Sigmoid colon (tissue), 6 donors: ENCODE measurements at regions not wholly inside any gene's neighbourhood (a gene's known extent, or its start where the extent isn't known, plus 50 kb on each side); places are given as distances from the start of the nearest gene placed in this dataset.
A peak's percentile ranks its signal among the peaks of the same experiment; 100 is the strongest.

ENCODE experiments used
- DNase-seq: peaks from one replicate; pipeline ENCODE4 v3.0.0-alpha.2; 2019
- H3K27ac ChIP-seq, 4 donors: fragments of 200-600 bp; sonication (generic); one replicate each; pipeline ENCODE4 v1.5.1; 2016 to 2019; ENCODE audit warnings: mild to moderate bottlenecking in 1 of 4
- H3K27me3 ChIP-seq, 3 donors: fragments of 200-600 bp; sonication (generic); one replicate each; pipeline ENCODE4 v1.5.1; 2019; ENCODE audit warnings: mild to moderate bottlenecking in 1 of 3
- H3K36me3 ChIP-seq, 4 donors: fragments of 200-600 bp; sonication (generic); one replicate each; pipeline ENCODE4 v1.5.1; 2016 to 2019
- H3K4me1 ChIP-seq, 4 donors: fragments of 200-600 bp; sonication (generic); one replicate each; pipeline ENCODE4 v1.5.1; 2017 to 2019
- H3K4me3 ChIP-seq, 4 donors: fragments of 200-600 bp; sonication (generic); one replicate each; pipeline ENCODE4 v1.5.1; 2017 to 2019; ENCODE audit warnings: mild to moderate bottlenecking in 2 of 4, moderate library complexity in 1 of 4
- H3K9me3 ChIP-seq, 4 donors: fragments of 200-600 bp in 3 of 4; sonication (generic) in 3 of 4; one replicate each; pipeline versions ENCODE4 v1.5.1 to v1.6.1; 2013 to 2019
- CTCF ChIP-seq, 4 experiments: fragments of 450-650 bp in 3 of 4; fragments of 200-600 bp in 1 of 4; IDR thresholded peaks; one replicate each; pipeline ENCODE4 v1.5.1; 2016 to 2019; ENCODE audit warnings: antibody characterized with exemption in 4 of 4, mild to moderate bottlenecking in 3 of 4, moderate library complexity in 2 of 4
- EP300 ChIP-seq, 4 donors: sonication (generic); formaldehyde crosslinking; IDR thresholded peaks; one replicate each; pipeline ENCODE4 v1.6.1; 2017; ENCODE audit warnings: antibody characterized with exemption in 4 of 4
- POLR2A ChIP-seq, 2 donors: fragments of 450-650 bp; IDR thresholded peaks; one replicate each; pipeline ENCODE4 v1.6.1; 2016; ENCODE audit warnings: antibody characterized with exemption in 2 of 2, mild to moderate bottlenecking in 2 of 2, moderate library complexity in 2 of 2
- POLR2AphosphoS5 ChIP-seq, 4 donors: sonication (generic); formaldehyde crosslinking; IDR thresholded peaks; one replicate each; pipeline ENCODE4 v1.6.1; 2017; ENCODE audit warnings: antibody characterized with exemption in 4 of 4
- WGBS, 2 donors: extraction: QIAGEN DNeasy Blood & Tissue Kit; methylation state at CpG; one replicate each; pipeline ENCODE4 v1.1.7; 2013; 5-methylcytosine and 5-hydroxymethylcytosine counted together
- intact Hi-C: fragments of 100-400 bp; cut with DNase I; formaldehyde crosslinking; loops from one replicate; pipeline ENCODE4 v1.15.1; 2023
- donor health status: healthy with polysubstance abuse.
- donor health status: healthy.

GRCh38 chr1:4161366-4162006 lies 261.4 kb upstream of the C1orf174 start:
- Histone ChIP-seq H3K27ac (no peak overlapping the region), H3K9me3 (no peaks in the 10 kb centered on the region), H3K4me1 (no peaks in the 10 kb centered on the region), H3K36me3 (no peaks in the 10 kb centered on the region), H3K4me3 (no peak overlapping the region), H3K27me3 (peaks cover 0 to 48% (median 5%) of the 10 kb centered on the region in 3 donors)
- 70 to 77% methylated on average over 29 of the region's 29 CpGs for WGBS, 2 donors
- TF ChIP-seq EP300 (IDR thresholded peaks at IDR 0.05) (no peak), CTCF (IDR thresholded peaks at IDR 0.05) (no peak), POLR2AphosphoS5 (IDR thresholded peaks at IDR 0.05) (no peak), POLR2A (IDR thresholded peaks at IDR 0.05) (no peak)
- intact Hi-C loops: no loop called here
- DNase-seq: no peak

GRCh38 chr1:4164965-4165364 lies 264.9 kb upstream of the C1orf174 start:
- no peak for DNase-seq
- Histone ChIP-seq H3K4me1 (no peaks in the 10 kb centered on the region), H3K27ac (no peak overlapping the region), H3K27me3 (peaks cover 0 to 54% (median 13%) of the 10 kb centered on the region in 3 donors), H3K4me3 (no peak overlapping the region), H3K36me3 (no peaks in the 10 kb centered on the region), H3K9me3 (no peaks in the 10 kb centered on the region)
- intact Hi-C loops: no loop called here
- no peak for TF ChIP-seq POLR2A (IDR thresholded peaks at IDR 0.05)
- no peak for TF ChIP-seq CTCF (IDR thresholded peaks at IDR 0.05)
- TF ChIP-seq EP300 (IDR thresholded peaks at IDR 0.05): no peak
- TF ChIP-seq POLR2AphosphoS5 (IDR thresholded peaks at IDR 0.05): no peak
- 51 to 80% methylated on average over 4 of the region's 4 CpGs for WGBS, 2 donors

GRCh38 chr1:4165686-4166300 lies 265.7 kb upstream of the C1orf174 start:
- H3K9me3 ChIP-seq: no peaks in the 10 kb centered on the region
- H3K36me3 ChIP-seq: no peaks in the 10 kb centered on the region
- TF ChIP-seq POLR2AphosphoS5 (IDR thresholded peaks at IDR 0.05) (no peak), EP300 (IDR thresholded peaks at IDR 0.05) (no peak), POLR2A (IDR thresholded peaks at IDR 0.05) (no peak), CTCF (IDR thresholded peaks at IDR 0.05) (no peak)
- intact Hi-C loops: no loop called here
- 68 to 71% methylated on average over 16 of the region's 16 CpGs for WGBS, 2 donors
- DNase-seq: peak; percentile 26
- H3K4me1 ChIP-seq: no peaks in the 10 kb centered on the region
- no peak overlapping the region for H3K27ac ChIP-seq
- H3K4me3 ChIP-seq: no peak overlapping the region
- H3K27me3 ChIP-seq: peaks cover 0 to 48% (median 13%) of the 10 kb centered on the region in 3 donors

- peak; percentile 32 for DNase-seq
- TF ChIP-seq POLR2AphosphoS5 (IDR thresholded peaks at IDR 0.05) (no peak), EP300 (IDR thresholded peaks at IDR 0.05) (no peak), POLR2A (IDR thresholded peaks at IDR 0.05) (no peak), CTCF (IDR thresholded peaks at IDR 0.05) (no peak)
- peaks cover 0 to 40% (median 13%) of the 10 kb centered on the region in 3 donors for H3K27me3 ChIP-seq
- H3K4me1 ChIP-seq: no peaks in the 10 kb centered on the region
- no peak overlapping the region for H3K27ac ChIP-seq
- H3K36me3 ChIP-seq: no peaks in the 10 kb centered on the region
- intact Hi-C loops: no loop called here
- WGBS, 2 donors: 29 to 50% methylated on average over 5 of the region's 5 CpGs
- no peak overlapping the region for H3K4me3 ChIP-seq
- no peaks in the 10 kb centered on the region for H3K9me3 ChIP-seq
Measured at GRCh38 chr1:4166713-4167112, 266.6 kb upstream of the C1orf174 start.
